OCI-LY1 (cell line): ENCODE measurements at regions not wholly inside any gene's neighbourhood (a gene's known extent, or its start where the extent isn't known, plus 50 kb on each side); places are given as distances from the start of the nearest gene placed in this dataset.

Experiments used
- H2AFZ ChIP-seq: fragments of 200-600 bp; sonication (generic), shearing (Covaris generic); 2 replicates; pipeline ENCODE4 v1.6.0; 2014; ENCODE audit warnings: antibody characterized with exemption, mild to moderate bottlenecking, low read length
- H3F3A ChIP-seq: fragments of 200-600 bp; sonication (generic), shearing (Covaris generic); 2 replicates; pipeline ENCODE4 v1.6.0; 2014; ENCODE audit warnings: mild to moderate bottlenecking, antibody characterized with exemption, low read length, moderate library complexity; ENCODE audit not compliant: insufficient read depth
- H3K27ac ChIP-seq: fragments of 200-600 bp; sonication (generic); 2 replicates; pipeline ENCODE4 v1.5.1; 2014; ENCODE audit warnings: low read length, mixed run types, mild to moderate bottlenecking, low read depth; ENCODE audit not compliant: poor library complexity, severe bottlenecking
- H3K27me3 ChIP-seq: fragments of 200-600 bp; sonication (generic); 2 replicates; pipeline ENCODE4 v1.6.0; 2014; ENCODE audit warnings: antibody characterized with exemption, mild to moderate bottlenecking, low read length, moderate library complexity; ENCODE audit not compliant: insufficient read depth
- H3K36me3 ChIP-seq: fragments of 200-600 bp; sonication (generic); 2 replicates; pipeline ENCODE4 v1.6.1; 2014; ENCODE audit warnings: mild to moderate bottlenecking, antibody characterized with exemption, low read length, moderate library complexity, mixed read lengths; ENCODE audit not compliant: insufficient read depth
- H3K4me1 ChIP-seq: fragments of 200-600 bp; sonication (generic); 2 replicates; pipeline ENCODE4 v1.5.1; 2014; ENCODE audit warnings: mild to moderate bottlenecking, low read length, moderate library complexity; ENCODE audit not compliant: insufficient read depth, severe bottlenecking
- H3K4me2 ChIP-seq: fragments of 200-600 bp; sonication (generic), shearing (Covaris generic); 2 replicates; pipeline ENCODE4 v1.6.1; 2014; ENCODE audit warnings: low read length
- H3K4me3 ChIP-seq: fragments of 200-600 bp; sonication (generic); 2 replicates; pipeline ENCODE4 v1.5.1; 2014; ENCODE audit warnings: low read length, low read depth, mild to moderate bottlenecking, mixed read lengths; ENCODE audit not compliant: poor library complexity, severe bottlenecking
- H3K79me2 ChIP-seq: fragments of 200-600 bp; shearing (Covaris generic); 2 replicates; pipeline ENCODE4 v1.6.1; 2016; ENCODE audit warnings: mixed run types, low read length, mixed read lengths; ENCODE audit not compliant: insufficient read depth
- H3K9ac ChIP-seq: fragments of 200-600 bp; sonication (generic), shearing (Covaris generic); 2 replicates; pipeline ENCODE4 v1.6.1; 2014; ENCODE audit warnings: mild to moderate bottlenecking, low read length, mixed read lengths
- H3K9me2 ChIP-seq: fragments of 200-600 bp; sonication (generic), shearing (Covaris generic); 2 replicates; pipeline ENCODE4 v1.6.1; 2014; ENCODE audit warnings: low read depth, mild to moderate bottlenecking, low read length, mixed read lengths
- H3K9me3 ChIP-seq: fragments of 200-600 bp; shearing (Covaris generic); 2 replicates; pipeline ENCODE4 v1.6.1; 2014; ENCODE audit warnings: low read length, mixed read lengths
- H4K20me1 ChIP-seq: fragments of 200-600 bp; sonication (generic), shearing (Covaris generic); 2 replicates; pipeline ENCODE4 v1.6.0; 2016; ENCODE audit warnings: mild to moderate bottlenecking, low read length; ENCODE audit not compliant: insufficient read depth
- EZH2 ChIP-seq: fragments of 200-600 bp; sonication (generic), shearing (Covaris generic); IDR thresholded peaks from 2 replicates; pipeline ENCODE4 v1.8.0; 2017; ENCODE audit warnings: borderline replicate concordance, mixed run types, mild to moderate bottlenecking, antibody characterized with exemption, low read length, moderate library complexity, mixed read lengths
- TF ChIP-seq, protein P1 (sequence below): fragments of 200-600 bp; sonication (generic), shearing (Covaris generic); IDR thresholded peaks from 2 replicates; pipeline ENCODE4 v1.5.1; 2017; ENCODE audit warnings: mild to moderate bottlenecking, antibody characterized with exemption, low read length, moderate library complexity, mixed read lengths

- Histone ChIP-seq H3K4me1 (no peaks in the 10 kb centered on the region), H3K27ac (no peak overlapping the region), H3K4me3 (no peak overlapping the region), H3K36me3 (no peaks in the 10 kb centered on the region), H4K20me1 (no peaks in the 10 kb centered on the region), H3K9me2 (no peaks in the 10 kb centered on the region), H3K79me2 (no peaks in the 10 kb centered on the region), H3K9me3 (no peaks in the 10 kb centered on the region), H3K4me2 (no peak overlapping the region), H3F3A (no peaks in the 10 kb centered on the region), H3K9ac (no peak overlapping the region), H2AFZ (no peak overlapping the region), H3K27me3 (no peaks in the 10 kb centered on the region; the same call in 1 of the 2 replicates)
- TF ChIP-seq, protein P1, sequence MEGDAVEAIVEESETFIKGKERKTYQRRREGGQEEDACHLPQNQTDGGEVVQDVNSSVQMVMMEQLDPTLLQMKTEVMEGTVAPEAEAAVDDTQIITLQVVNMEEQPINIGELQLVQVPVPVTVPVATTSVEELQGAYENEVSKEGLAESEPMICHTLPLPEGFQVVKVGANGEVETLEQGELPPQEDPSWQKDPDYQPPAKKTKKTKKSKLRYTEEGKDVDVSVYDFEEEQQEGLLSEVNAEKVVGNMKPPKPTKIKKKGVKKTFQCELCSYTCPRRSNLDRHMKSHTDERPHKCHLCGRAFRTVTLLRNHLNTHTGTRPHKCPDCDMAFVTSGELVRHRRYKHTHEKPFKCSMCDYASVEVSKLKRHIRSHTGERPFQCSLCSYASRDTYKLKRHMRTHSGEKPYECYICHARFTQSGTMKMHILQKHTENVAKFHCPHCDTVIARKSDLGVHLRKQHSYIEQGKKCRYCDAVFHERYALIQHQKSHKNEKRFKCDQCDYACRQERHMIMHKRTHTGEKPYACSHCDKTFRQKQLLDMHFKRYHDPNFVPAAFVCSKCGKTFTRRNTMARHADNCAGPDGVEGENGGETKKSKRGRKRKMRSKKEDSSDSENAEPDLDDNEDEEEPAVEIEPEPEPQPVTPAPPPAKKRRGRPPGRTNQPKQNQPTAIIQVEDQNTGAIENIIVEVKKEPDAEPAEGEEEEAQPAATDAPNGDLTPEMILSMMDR, result no peak
- no peak for TF ChIP-seq EZH2
Measured at GRCh38 chr9:109588415-109588814, 90.3 kb upstream of the PTPN3 start.

DNA sequence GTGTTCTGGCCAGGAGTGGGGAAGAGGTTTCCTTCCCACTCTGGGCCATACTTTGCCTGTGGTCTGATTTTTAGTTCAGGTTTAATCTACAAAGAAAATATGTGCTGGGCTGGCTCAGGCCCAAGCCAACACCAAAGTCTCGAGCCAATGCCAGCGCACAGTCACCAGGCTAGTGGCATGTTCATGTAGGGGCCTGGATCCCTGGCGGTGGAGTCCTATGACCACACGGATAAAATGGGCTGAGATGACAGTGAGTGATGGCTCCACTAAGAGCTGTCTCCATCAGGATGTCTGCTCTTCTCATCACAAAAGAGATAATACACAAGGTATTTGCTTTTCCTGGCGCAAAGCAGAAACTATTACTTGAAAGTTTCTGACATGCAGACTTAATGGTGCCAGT, 92.9 kb upstream of the PTPN3 start:
- Histone ChIP-seq H3K27me3 (no peaks in the 10 kb centered on the region; the same call in 1 of the 2 replicates), H3K79me2 (no peaks in the 10 kb centered on the region), H3K9ac (no peak overlapping the region), H4K20me1 (no peaks in the 10 kb centered on the region), H3K4me1 (no peaks in the 10 kb centered on the region), H2AFZ (no peak overlapping the region), H3K27ac (no peak overlapping the region), H3K4me2 (no peak overlapping the region), H3K9me2 (no peaks in the 10 kb centered on the region), H3F3A (no peaks in the 10 kb centered on the region), H3K4me3 (no peak overlapping the region), H3K36me3 (no peaks in the 10 kb centered on the region), H3K9me3 (no peaks in the 10 kb centered on the region)
- TF ChIP-seq, protein P1, result no peak
- TF ChIP-seq EZH2, result no peak

DNA sequence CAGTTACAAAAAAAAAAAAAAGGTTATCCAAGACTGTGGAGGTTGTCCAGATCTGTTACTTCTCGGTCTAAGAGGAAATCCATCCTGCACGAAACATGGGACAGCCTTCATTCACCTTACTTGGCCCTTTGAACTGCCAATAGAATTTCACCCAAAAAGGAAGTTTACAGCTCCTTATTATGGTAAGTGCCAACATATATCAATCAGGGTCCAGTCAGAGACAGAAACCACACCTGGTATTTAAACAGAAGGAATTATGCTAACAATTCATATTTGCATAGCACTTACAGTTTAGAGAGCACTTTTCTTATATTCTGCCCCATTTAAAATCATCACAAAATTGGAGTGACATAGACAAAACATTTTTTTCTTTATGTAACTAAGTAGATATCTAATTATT, 93.6 kb upstream of the PTPN3 start:
- H3K27me3 ChIP-seq, result no peaks in the 10 kb centered on the region; the same call in 1 of the 2 replicates
- H3K79me2 ChIP-seq, result no peaks in the 10 kb centered on the region
- H3K36me3 ChIP-seq, result no peaks in the 10 kb centered on the region
- no peak overlapping the region for H3K4me2 ChIP-seq
- H3K4me1 ChIP-seq, result no peaks in the 10 kb centered on the region
- H3K9me3 ChIP-seq, result no peaks in the 10 kb centered on the region
- H3F3A ChIP-seq, result no peaks in the 10 kb centered on the region
- TF ChIP-seq, protein P1, result no peak
- no peak for TF ChIP-seq EZH2
- no peak overlapping the region for H3K9ac ChIP-seq
- H3K4me3 ChIP-seq, result no peak overlapping the region
- no peak overlapping the region for H3K27ac ChIP-seq
- no peaks in the 10 kb centered on the region for H4K20me1 ChIP-seq
- no peak overlapping the region for H2AFZ ChIP-seq
- no peaks in the 10 kb centered on the region for H3K9me2 ChIP-seq
